GM12864 (cell line): ENCODE measurements at regions not wholly inside any gene's neighbourhood (a gene's known extent, or its start where the extent isn't known, plus 50 kb on each side); places are given as distances from the start of the nearest gene placed in this dataset.

Source experiments
- DNase-seq: peaks from one replicate; pipeline ENCODE4 v3.0.0-alpha.2; 2011; ENCODE audit warnings: low read depth
- H3K4me3 ChIP-seq: 2 replicates; pipeline ENCODE4 v1.5.1; 2011; ENCODE audit warnings: mild to moderate bottlenecking, low read depth, low read length, control low read depth
- TF ChIP-seq, protein P1 (sequence below): IDR thresholded peaks from 2 replicates; pipeline ENCODE4 v1.5.1; 2011; ENCODE audit warnings: low read depth, mild to moderate bottlenecking, moderate library complexity, low read length, control low read depth, inconsistent platforms; ENCODE audit errors: missing control alignments

DNA sequence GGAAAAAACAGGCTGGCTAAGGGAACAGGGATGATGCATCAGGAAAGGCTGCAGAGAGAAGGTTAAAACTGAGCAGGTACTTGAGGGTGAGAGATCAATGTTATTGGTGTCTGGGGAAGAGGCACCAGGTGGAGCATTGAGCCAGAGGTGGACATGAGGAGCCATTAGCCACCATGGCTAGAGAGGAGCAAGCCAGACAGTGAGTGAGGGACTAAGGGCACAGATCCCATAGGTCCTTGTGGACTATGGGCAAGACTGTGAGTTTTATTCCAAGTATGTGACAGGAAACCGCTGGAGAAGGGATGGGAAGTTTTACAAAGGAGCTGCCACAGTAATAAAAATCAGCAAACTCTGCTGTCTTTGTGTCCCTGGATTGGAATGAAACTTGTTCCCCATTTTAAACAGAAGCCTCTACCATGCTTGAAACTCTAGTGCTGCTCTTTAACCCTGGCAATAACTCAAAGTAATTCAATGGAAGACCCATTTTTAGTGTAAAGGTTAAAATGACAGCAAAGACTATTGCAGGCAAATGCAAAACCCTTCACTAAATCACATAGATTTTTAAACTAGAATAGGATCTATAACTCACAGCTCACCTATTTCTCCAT lies 349.8 kb downstream of the ENC1 start:
- TF ChIP-seq, protein P1, sequence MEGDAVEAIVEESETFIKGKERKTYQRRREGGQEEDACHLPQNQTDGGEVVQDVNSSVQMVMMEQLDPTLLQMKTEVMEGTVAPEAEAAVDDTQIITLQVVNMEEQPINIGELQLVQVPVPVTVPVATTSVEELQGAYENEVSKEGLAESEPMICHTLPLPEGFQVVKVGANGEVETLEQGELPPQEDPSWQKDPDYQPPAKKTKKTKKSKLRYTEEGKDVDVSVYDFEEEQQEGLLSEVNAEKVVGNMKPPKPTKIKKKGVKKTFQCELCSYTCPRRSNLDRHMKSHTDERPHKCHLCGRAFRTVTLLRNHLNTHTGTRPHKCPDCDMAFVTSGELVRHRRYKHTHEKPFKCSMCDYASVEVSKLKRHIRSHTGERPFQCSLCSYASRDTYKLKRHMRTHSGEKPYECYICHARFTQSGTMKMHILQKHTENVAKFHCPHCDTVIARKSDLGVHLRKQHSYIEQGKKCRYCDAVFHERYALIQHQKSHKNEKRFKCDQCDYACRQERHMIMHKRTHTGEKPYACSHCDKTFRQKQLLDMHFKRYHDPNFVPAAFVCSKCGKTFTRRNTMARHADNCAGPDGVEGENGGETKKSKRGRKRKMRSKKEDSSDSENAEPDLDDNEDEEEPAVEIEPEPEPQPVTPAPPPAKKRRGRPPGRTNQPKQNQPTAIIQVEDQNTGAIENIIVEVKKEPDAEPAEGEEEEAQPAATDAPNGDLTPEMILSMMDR: no peak
- no peak overlapping the region for H3K4me3 ChIP-seq
- DNase-seq: no peak

DNA sequence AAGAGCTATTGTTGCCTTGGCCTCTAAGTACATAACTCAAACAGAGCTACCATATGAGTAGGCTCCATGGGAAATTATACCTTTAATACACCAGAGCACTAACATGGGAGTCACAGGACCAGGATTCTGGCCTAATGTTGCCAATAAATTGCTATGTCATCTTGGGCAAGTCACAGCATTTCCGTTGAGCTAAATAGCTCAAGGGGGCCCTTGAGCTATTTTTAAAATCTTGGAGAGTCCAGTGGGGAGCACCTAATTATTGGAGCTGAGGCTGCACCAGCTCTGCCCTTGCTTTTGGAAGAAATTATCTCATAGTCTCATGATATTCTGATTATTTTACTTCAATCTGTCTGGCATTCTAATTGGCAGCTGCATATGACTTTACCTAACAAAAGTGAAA lies 350.8 kb downstream of the ENC1 start:
- no peak overlapping the region for H3K4me3 ChIP-seq
- TF ChIP-seq, protein P1: no peak
- DNase-seq: no peak

GRCh38 chr5:74289238-74289637 lies 351.3 kb downstream of the ENC1 start:
- no peak overlapping the region for H3K4me3 ChIP-seq
- TF ChIP-seq, protein P1: no peak
- no peak for DNase-seq

DNA sequence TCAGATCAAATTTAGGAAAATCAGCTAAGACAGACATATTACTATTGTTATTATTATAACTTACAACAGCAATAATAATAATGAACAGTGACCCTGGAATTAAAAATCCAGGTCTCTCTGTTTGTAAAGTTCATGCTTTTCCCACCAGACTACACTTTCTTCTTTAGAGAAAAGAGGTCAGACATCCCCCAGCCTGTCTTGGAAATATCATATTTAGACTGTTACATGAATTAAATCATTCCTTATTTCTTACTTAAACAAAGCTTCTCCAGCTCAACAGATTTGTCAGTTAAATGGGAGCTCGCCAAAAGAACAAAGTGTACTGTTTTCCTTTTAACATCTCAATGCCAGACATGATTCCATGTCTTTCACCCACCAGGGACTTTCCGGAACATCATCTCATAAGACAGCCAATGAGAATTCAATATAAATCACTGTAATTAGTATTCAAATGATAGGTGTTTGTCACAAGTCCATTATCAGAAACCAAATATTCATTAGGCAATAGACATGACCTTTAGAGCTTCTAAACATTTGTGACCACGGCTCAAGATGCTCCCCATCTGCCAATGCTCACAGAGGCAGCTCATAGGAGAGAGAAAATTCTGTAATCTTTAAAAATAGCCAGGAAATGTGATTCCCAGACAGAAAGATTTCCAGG lies 351.9 kb downstream of the ENC1 start:
- DNase-seq: no peak
- TF ChIP-seq, protein P1: no peak
- H3K4me3 ChIP-seq: no peak overlapping the region

DNA sequence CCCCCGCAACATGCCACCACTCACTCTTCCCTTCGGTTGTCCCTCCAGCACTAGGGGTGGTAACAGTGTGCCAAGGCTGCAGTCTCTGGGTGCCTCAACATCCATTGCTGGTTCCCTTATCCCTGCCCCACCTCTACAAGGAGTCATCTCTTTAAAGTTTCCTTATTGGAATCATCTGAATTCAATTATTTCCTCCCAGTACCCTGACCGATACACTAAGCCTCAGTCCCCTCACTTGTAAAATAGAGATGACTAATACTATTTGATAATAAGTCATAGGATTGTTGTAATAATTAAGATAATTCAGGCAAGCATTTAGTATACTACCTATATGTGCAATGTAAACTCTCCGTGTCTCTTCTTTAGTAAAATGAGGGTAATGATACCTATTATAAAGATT lies 352.5 kb downstream of the ENC1 start:
- TF ChIP-seq, protein P1: no peak
- H3K4me3 ChIP-seq: no peak overlapping the region
- no peak for DNase-seq

DNA sequence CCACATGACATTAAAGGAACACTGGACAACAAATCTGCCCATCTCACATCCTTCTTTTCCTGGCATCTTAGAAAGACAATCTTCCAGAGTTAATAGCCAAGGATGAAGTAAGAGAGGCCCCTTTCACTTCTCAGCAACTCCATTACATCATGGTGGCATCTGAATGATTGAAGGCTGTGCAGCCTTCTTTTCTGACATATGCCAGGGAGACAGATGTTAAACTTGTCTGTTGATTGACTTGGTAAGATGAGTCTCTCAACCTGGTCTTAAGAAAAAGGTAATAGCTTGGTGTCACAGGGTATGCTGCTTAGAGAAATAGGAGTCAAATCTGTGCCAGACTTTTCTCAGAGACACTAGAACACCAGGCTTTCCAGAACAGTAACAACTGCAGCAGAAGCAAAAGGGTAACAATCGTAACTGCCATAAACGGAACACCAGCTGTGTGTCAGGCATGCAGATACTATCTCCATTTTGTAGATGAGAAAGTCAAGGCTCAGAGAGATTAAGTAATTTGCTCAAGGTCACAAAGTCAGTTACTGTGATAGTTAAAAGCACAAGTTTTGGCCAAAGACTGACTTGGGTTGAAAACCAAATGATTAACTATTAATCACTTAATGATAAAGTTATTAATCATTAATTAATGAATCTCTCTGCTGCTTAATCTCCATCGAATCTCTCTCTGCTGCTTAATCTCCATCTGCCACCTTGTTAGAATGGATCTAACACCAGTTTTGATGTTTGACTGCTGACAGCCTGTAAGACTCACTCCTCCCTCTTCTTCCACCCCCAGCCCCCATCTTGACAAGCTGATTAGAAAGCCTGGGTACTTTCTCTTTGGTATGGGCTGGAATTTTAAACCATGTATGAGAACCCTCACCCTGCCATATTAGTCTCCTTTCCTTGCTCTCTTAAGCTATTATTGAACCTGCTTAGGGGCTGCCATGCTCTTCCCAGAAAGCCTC lies 353.5 kb downstream of the ENC1 start:
- TF ChIP-seq, protein P1: no peak
- H3K4me3 ChIP-seq: no peak overlapping the region
- no peak for DNase-seq
